ENCODE measurements at regions not wholly inside any gene's neighbourhood (a gene's known extent, or its start where the extent isn't known, plus 50 kb on each side); places are given as distances from the start of the nearest gene placed in this dataset.

DNA sequence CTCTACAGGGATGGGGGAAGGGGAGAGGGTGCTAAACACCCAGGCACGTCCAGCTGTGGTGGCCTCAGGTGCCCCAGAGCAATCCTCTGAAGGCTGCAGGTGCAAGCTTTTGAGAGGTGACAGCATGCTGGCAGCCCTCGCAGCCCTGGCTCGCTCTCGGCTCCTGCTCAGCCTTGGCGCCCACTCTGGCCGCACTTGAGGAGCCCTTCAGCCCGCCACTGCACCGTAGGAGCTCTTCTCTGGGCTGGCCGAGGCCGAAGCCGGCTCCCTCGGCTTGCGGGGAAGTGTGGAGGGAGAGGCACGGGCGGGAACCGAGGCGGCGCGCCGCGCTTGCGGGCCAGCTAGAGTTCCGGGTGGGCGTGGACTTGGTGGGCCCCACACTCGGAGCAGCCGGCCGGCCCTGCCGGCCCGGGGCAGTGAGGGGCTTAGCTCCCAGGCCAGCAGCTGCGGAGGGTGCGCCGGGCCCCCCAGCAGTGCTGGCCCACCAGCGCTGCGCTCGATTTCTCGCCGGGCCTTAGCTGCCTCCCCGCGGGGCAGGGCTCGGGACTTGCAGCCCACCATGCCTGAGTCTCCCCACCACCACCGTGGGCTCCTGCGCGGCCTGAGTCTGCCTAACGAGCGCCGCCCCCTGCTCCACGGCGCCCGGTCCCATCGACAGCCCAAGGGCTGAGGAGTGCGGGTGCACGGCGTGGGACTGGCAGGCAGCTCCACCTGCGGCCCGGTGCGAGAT is 112.1 kb downstream of the TRIM29 start:
- CTCF ChIA-PET: no interaction called here

GRCh38 chr11:120024586-120024985 is 113.3 kb downstream of the TRIM29 start:
- Histone ChIP-seq H3K4me3 (ENCODE audit: low read depth, low read length) (no peak overlapping the region), H3K36me3 (ENCODE audit: control insufficient read depth, insufficient read depth, low read length) (no peaks in the 10 kb centered on the region), H3K27me3 (replicated peaks; ENCODE audit: control insufficient read depth, insufficient read depth, low read length) (0 out of 2 replicates have a peak, but pooled peaks cover 1% of the 10 kb centered on the region), H3K4me1 (no peaks in the 10 kb centered on the region), H3K9me3 (no peaks in the 10 kb centered on the region; the same call in 1 of the 2 replicates)
- Mint-ChIP-seq H3K27ac (ENCODE audit: unreplicated experiment) (no peak overlapping the region), H3K36me3 (ENCODE audit: insufficient read depth, unreplicated experiment) (no peaks in the 10 kb centered on the region), H3K9me3 (ENCODE audit: unreplicated experiment) (no peaks in the 10 kb centered on the region), H3K4me3 (ENCODE audit: unreplicated experiment) (no peak overlapping the region), H3K27me3 (ENCODE audit: insufficient read depth, unreplicated experiment) (peaks cover 20% of the 10 kb centered on the region), H3K4me1 (ENCODE audit: low read depth, unreplicated experiment) (peaks cover 7% of the 10 kb centered on the region)
- DNase-seq: no peak
- POLR2A ChIA-PET: no interaction called here
- no TSS peak for BruUV-seq (replicated peaks)
- TF ChIP-seq, protein P1, sequence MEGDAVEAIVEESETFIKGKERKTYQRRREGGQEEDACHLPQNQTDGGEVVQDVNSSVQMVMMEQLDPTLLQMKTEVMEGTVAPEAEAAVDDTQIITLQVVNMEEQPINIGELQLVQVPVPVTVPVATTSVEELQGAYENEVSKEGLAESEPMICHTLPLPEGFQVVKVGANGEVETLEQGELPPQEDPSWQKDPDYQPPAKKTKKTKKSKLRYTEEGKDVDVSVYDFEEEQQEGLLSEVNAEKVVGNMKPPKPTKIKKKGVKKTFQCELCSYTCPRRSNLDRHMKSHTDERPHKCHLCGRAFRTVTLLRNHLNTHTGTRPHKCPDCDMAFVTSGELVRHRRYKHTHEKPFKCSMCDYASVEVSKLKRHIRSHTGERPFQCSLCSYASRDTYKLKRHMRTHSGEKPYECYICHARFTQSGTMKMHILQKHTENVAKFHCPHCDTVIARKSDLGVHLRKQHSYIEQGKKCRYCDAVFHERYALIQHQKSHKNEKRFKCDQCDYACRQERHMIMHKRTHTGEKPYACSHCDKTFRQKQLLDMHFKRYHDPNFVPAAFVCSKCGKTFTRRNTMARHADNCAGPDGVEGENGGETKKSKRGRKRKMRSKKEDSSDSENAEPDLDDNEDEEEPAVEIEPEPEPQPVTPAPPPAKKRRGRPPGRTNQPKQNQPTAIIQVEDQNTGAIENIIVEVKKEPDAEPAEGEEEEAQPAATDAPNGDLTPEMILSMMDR (IDR thresholded peaks at IDR 0.05; ENCODE audit: insufficient read depth in 1 of 2, low read depth in 1 of 2, low read length in 1 of 2, severe bottlenecking in 1 of 2, unreplicated experiment in 1 of 2): no peak
- intact Hi-C loops (cut with micrococcal nuclease; ENCODE audit: unreplicated experiment): no loop called here
- CTCF ChIA-PET: no interaction called here

More for the DNA sequence above, 112.1 kb downstream of the TRIM29 start:
- no peak overlapping the region for H3K4me3 Mint-ChIP-seq (ENCODE audit: unreplicated experiment)
- H3K27me3 Mint-ChIP-seq (ENCODE audit: insufficient read depth, unreplicated experiment): peaks cover 20% of the 10 kb centered on the region
- Histone ChIP-seq H3K27me3 (replicated peaks; ENCODE audit: control insufficient read depth, insufficient read depth, low read length) (0 out of 2 replicates have a peak, but pooled peaks cover 1% of the 10 kb centered on the region), H3K36me3 (ENCODE audit: control insufficient read depth, insufficient read depth, low read length) (no peaks in the 10 kb centered on the region), H3K9me3 (no peaks in the 10 kb centered on the region; the same call in 1 of the 2 replicates), H3K4me1 (no peaks in the 10 kb centered on the region), H3K4me3 (ENCODE audit: low read depth, low read length) (no peak overlapping the region)
- H3K9me3 Mint-ChIP-seq (ENCODE audit: unreplicated experiment): no peaks in the 10 kb centered on the region
- H3K36me3 Mint-ChIP-seq (ENCODE audit: insufficient read depth, unreplicated experiment): no peaks in the 10 kb centered on the region
- H3K27ac Mint-ChIP-seq (ENCODE audit: unreplicated experiment): no peak overlapping the region
- BruUV-seq (replicated peaks): no TSS peak
- DNase-seq: no peak
- H3K4me1 Mint-ChIP-seq (ENCODE audit: low read depth, unreplicated experiment): peaks cover 7% of the 10 kb centered on the region
- TF ChIP-seq, protein P1 (IDR thresholded peaks at IDR 0.05; ENCODE audit: insufficient read depth in 1 of 2, low read depth in 1 of 2, low read length in 1 of 2, severe bottlenecking in 1 of 2, unreplicated experiment in 1 of 2): no peak
- intact Hi-C loops (cut with micrococcal nuclease; ENCODE audit: unreplicated experiment): no loop called here
- POLR2A ChIA-PET: no interaction called here

GRCh38 chr11:120024046-120024445 is 113.9 kb downstream of the TRIM29 start:
- intact Hi-C loops (cut with micrococcal nuclease; ENCODE audit: unreplicated experiment): no loop called here
- H3K9me3 Mint-ChIP-seq (ENCODE audit: unreplicated experiment): no peaks in the 10 kb centered on the region
- no peaks in the 10 kb centered on the region for H3K36me3 ChIP-seq (ENCODE audit: control insufficient read depth, insufficient read depth, low read length)
- H3K4me3 Mint-ChIP-seq (ENCODE audit: unreplicated experiment): no peak overlapping the region
- BruUV-seq (replicated peaks): no TSS peak
- peaks cover 17% of the 10 kb centered on the region for H3K27me3 Mint-ChIP-seq (ENCODE audit: insufficient read depth, unreplicated experiment)
- CTCF ChIA-PET: no interaction called here
- no peak overlapping the region for H3K27ac Mint-ChIP-seq (ENCODE audit: unreplicated experiment)
- H3K4me1 ChIP-seq: no peaks in the 10 kb centered on the region
- TF ChIP-seq, protein P1 (IDR thresholded peaks at IDR 0.05; ENCODE audit: insufficient read depth in 1 of 2, low read depth in 1 of 2, low read length in 1 of 2, severe bottlenecking in 1 of 2, unreplicated experiment in 1 of 2): no peak
- H3K27me3 ChIP-seq (replicated peaks; ENCODE audit: control insufficient read depth, insufficient read depth, low read length): 0 out of 2 replicates have a peak, but pooled peaks cover 1% of the 10 kb centered on the region
- peaks cover 7% of the 10 kb centered on the region for H3K4me1 Mint-ChIP-seq (ENCODE audit: low read depth, unreplicated experiment)
- DNase-seq: no peak
- H3K36me3 Mint-ChIP-seq (ENCODE audit: insufficient read depth, unreplicated experiment): no peaks in the 10 kb centered on the region
- H3K9me3 ChIP-seq: no peaks in the 10 kb centered on the region; the same call in 1 of the 2 replicates
- POLR2A ChIA-PET: no interaction called here
- no peak overlapping the region for H3K4me3 ChIP-seq (ENCODE audit: low read depth, low read length)

All from Caco-2 (cell line).